ENCODE measurements at regions not wholly inside any gene's neighbourhood (a gene's known extent, or its start where the extent isn't known, plus 50 kb on each side); places are given as distances from the start of the nearest gene placed in this dataset.
"Not testable (repeated sequence)": the region's sequence is repeated elsewhere in the genome, so short reads cannot be mapped to it uniquely, and the experiment has no call there.

DNA sequence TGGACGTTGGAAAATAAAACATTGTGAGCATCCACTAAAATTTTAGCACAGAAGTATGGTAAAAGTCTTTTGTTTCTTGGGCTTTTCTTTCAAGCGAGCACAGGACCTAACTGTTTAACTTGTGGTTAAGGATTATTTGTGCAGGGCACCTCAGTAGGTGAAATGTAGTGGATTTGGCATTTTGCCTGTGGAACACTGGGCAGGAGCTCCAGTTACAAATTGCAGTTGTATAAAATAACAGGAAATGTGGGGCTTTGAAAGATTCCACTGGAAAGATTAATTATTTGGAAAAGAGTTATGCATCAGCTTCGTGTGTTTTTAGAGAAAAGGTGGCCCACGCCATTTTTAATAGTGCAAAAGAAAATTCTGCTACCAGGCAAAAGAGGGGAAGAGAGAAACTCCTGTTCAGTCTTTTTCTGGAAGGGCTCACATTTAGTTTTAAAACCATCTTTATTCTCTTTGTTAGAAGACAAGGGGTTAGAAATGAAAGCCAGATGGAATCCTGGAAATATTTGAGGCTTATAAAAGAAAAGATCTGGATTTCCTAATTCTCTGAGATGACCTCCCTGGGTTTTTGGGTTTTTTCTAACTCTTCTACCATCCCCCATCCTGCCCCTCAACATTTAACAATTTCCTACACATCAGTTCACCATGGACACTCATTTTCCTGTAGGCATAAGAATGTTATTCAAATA lies 144.3 kb upstream of the SERTAD2 start:
- DNase-seq = peak; percentile 74

GRCh38 chr2:64799592-64800252 lies 146.0 kb upstream of the SERTAD2 start:
- DNase-seq = peak; percentile 16

DNA sequence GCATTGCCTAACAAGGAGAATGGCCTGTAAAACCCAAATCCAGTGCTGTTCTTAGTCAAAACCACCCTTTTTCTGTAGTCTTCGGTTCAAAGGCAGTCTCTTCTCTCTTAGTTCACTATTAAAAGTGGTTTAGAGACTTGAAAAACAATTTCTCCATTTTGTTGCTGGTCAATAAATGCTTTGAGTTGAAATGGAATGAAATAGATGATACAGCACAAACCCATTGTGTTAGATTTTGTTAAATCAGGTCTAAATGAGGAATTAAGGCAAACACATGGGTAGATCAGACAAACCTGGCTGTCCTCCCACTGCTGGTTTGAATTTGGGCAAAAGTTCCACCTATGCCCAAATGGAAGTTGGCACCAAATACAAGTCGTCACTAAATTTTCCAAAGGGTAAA lies 150.1 kb upstream of the SERTAD2 start:
- no peak for DNase-seq

- no peak for DNase-seq
These were observed 150.9 kb upstream of the SERTAD2 start for GRCh38 chr2:64804651-64805050.

- no peak for DNase-seq
These were observed 153.7 kb upstream of the SERTAD2 start for GRCh38 chr2:64807417-64807816.

DNA sequence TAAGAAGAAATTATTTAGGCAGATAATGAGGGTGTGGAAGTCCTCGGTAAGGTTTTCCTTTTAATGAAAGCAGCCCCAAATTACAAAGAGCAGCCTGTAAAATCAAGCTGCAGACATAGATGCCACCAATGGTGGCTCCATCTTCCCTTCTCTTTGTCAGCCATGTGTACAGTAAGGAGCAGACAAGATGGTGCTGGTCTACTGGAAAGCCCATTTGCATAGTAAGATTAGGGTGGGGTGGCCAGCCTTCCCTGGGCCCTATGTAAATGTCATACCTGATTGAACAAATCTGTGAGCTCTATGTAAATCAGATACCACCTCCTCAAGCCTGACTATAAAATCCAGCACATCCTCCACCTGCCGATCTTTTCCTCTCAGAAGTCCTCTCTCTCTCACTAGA lies 154.4 kb upstream of the SERTAD2 start:
- DNase-seq = no peak

- no peak for DNase-seq
These were observed 155.0 kb upstream of the SERTAD2 start for GRCh38 chr2:64808754-64809153.

- DNase-seq = no peak
These were observed 155.5 kb upstream of the SERTAD2 start for GRCh38 chr2:64809216-64809615.

GRCh38 chr2:64812285-64812684 lies 158.6 kb upstream of the SERTAD2 start:
- no peak for DNase-seq

DNA sequence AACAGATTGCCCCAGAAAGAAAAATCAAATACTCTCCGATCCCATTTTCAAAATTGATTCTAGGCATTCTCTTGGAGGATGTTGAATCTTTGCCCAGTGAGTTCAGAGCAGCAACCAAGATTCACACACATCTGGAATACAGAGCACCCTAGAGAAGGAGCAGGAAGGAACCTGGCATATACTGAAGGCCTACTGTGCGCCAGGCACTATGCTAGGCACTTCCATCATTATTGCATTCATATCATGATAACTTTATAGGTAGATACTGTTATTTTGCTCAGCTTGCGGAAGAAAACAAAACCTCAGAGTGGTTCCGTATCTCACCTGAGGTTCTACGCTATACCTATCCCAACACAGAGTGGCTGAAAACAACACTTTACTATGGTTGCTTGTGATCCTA lies 160.3 kb upstream of the SERTAD2 start:
- DNase-seq = no peak

DNA sequence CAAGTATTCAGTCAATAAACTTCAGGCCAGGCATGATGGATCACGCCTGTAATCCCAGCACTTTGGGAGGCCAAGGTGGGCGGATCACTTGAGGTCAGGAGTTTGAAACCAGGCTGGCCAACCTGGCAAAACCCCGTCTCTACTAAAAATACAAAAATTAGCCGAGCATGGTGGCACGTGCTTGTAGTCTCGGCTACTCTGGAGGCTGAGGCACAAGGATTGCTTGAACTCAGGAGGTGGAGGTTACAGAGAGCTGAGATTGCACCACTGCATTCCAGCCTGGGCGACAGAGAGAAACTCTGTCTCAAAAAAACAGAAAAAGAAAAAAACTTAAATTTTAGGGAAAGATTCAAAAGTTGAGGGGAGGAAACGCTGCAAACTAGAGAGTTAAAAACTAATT lies 162.8 kb upstream of the SERTAD2 start:
- DNase-seq = not testable (repeated sequence)

DNA sequence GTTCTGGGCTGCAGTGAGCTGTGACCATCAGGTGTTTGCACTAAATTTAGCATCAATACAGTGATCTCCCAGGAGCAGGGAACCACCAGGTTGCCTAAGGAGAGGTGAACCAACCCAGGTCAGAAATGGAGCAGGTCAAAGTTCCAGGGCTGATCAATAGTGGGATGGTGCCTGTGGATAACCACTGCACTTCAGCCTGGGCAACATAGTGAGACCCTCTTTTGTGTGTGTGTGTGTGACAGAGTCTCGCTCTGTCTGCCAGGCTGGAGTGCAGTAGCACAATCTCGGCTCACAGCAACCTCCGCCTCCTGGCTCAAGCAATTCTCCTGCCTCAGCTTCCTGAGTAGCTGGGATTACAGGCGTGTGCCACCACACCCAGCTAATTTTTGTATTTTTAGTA lies 163.7 kb upstream of the SERTAD2 start:
- no peak for DNase-seq

DNA sequence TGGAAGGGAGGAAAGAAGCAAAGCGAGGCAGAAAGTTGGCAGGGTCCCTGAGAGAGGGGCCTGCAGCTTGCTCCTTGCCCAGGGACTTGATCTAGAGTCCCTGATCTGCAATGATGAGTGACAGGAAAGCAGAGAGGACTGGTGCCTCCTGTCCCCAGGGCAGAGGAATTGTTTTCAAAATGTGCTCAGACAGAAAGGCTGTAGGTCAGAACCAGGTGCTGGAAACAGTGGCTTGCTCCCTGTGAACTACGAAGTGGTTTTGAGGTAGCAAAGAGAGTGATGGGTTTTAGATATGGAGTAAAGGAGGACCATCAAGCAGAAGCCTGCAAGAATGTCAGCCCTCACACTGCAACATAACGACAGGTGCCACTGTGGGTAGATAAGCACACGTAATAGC lies 164.9 kb upstream of the SERTAD2 start:
- DNase-seq = no peak

DNA sequence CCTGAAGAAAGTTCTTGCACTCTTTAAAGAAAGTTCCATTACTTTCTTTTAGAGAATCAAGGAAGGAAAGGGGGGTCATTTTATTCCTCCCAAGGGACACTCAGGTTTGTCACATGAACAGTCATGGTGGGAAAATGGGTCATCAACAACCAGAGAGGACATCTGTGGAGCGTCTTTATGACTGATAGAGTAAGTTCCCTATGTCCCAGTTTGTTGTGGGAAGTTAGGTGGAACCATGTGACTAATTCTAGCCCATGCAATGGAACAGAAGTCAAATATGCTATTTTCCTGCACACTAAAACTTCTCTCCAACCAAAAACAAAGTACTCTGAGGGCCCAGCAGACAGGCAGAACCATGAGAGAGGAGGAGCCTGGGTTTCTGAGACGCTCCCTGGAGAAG lies 165.6 kb upstream of the SERTAD2 start:
- no peak for DNase-seq

DNA sequence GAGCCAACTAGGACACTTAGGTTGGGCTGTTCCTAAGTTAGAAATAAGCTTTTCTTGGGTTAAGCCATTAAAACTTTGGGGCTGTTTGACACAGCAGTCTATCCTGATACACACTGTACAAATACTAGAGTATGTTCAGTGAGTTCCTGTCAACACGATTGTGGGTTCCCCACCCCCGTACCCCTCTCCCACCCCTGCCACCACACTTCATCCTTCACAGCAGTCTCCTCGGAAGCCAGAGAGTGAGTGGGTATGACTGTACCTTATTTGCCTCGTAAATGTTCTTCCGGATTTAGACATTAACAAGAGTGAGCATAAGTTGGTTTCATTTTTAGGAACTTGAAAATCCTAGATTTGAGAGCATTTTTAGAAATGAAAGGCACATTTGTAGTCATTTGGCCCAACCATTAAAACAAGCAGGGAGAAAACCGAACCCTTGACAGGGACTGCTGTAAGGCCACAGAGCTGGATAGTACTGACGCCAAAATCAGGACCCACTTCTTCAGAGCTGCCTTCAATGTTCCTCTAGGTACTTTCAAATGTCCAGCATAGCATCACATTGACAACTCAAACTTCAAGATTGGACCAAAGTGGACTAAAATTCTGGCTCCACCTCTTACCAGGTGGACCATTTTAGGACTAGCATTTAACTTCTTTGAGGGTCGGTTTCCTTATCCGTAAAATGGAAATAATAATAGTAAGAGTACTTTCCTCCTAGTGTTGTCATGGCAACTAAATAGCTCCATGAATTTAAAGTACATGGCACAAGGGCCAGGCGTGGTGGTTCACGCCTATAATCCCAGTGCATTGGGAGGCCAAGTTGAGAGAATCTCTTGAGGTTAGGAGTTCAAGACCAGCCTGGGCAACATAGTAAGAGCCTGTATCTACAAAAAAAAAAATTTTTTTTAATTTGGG lies 166.3 kb upstream of the SERTAD2 start:
- no peak for DNase-seq

- DNase-seq = no peak
These were observed 167.2 kb upstream of the SERTAD2 start for GRCh38 chr2:64820901-64821300.

- DNase-seq = no peak
These were observed 165.4 kb upstream of the SLC1A4 start for GRCh38 chr2:64823794-64824193.

DNA sequence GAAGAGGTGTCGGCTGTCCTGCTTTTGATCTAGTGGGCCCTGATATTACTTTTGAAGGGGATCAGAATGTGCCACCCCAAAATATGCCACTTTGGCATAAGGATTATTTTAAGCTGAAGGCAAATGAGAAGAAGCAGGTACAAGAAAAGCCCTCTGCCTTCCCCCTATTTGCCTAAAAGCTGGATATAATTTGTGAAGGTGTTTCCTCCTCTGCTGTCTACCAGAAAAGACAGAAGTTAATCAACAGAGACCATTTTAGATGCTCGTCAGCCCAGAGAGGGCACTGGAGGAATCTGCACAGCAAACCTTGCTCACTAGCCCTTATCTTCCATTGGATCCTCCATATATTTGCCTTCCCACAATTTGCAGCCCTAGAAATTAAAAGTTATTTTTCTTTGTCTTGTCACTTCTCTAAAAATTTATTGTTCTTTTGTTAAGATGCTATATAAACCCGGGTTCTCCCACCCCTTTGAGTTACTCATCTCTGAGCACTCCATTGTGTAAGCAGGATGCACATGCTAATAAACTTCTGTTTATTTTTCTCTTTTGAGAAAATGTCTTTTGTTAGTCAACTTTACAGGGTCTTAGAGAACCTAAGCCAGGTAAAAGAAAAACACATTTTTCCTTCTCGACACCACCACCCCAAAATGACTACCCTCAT lies 163.2 kb upstream of the SLC1A4 start:
- DNase-seq = no peak

DNA sequence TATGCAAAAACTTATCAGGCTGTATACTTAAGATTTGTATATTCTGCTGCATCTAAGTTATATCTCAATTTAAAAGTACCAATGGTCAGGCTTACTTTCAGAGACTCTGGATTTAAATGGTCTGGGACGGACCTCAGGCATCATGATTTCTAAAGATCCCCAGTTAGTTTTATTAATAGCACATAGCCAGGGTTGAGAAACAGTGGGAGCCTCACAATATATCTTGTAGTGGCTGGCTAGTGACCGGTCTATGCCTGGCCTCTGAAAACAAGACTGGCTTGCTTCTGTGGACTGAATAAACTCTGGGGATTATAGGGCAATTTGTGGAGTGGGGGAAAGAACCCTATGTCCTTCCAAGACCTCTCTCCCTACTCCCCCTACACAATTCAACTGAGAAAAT lies 162.5 kb upstream of the SLC1A4 start:
- no peak for DNase-seq

- no peak for DNase-seq
These were observed 160.9 kb upstream of the SLC1A4 start for GRCh38 chr2:64828261-64828660.

GRCh38 chr2:64829525-64829924 lies 159.7 kb upstream of the SLC1A4 start:
- no peak for DNase-seq

GRCh38 chr2:64831134-64831976 lies 157.8 kb upstream of the SLC1A4 start:
- DNase-seq = no peak

All from COR-L47 (cell line).